ENCODE measurements at regions not wholly inside any gene's neighbourhood (a gene's known extent, or its start where the extent isn't known, plus 50 kb on each side); places are given as distances from the start of the nearest gene placed in this dataset.

DNA sequence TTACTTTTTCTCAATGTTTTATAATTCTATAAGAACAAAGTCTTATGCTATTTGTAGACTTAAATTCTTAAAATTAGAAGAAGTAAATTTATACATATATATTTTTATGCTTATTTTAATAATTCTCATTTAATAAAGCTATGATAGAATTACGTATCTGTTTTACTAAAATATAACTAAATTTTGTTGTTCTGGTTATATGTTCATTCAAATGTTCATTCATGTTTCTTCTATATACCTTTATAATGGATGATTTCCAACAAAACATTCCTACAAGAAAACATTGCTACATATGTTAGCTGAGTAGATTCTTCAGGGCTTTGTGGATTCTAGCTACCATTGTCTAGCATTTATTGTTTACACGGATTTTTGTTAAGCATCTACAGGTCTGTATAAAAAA is 634.3 kb upstream of the PCDH20 start:
- ATAC-seq, result no peak
- TF ChIP-seq, protein P1, sequence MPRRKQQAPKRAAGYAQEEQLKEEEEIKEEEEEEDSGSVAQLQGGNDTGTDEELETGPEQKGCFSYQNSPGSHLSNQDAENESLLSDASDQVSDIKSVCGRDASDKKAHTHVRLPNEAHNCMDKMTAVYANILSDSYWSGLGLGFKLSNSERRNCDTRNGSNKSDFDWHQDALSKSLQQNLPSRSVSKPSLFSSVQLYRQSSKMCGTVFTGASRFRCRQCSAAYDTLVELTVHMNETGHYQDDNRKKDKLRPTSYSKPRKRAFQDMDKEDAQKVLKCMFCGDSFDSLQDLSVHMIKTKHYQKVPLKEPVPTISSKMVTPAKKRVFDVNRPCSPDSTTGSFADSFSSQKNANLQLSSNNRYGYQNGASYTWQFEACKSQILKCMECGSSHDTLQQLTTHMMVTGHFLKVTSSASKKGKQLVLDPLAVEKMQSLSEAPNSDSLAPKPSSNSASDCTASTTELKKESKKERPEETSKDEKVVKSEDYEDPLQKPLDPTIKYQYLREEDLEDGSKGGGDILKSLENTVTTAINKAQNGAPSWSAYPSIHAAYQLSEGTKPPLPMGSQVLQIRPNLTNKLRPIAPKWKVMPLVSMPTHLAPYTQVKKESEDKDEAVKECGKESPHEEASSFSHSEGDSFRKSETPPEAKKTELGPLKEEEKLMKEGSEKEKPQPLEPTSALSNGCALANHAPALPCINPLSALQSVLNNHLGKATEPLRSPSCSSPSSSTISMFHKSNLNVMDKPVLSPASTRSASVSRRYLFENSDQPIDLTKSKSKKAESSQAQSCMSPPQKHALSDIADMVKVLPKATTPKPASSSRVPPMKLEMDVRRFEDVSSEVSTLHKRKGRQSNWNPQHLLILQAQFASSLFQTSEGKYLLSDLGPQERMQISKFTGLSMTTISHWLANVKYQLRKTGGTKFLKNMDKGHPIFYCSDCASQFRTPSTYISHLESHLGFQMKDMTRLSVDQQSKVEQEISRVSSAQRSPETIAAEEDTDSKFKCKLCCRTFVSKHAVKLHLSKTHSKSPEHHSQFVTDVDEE (CRISPR knock-in tag; IDR thresholded peaks at IDR 0.05), result no peak
- no peak for TF ChIP-seq PPARA (CRISPR knock-in tag; IDR thresholded peaks at IDR 0.05; ENCODE audit: borderline replicate concordance)
- TF ChIP-seq OSR1 (CRISPR knock-in tag; IDR thresholded peaks at IDR 0.05), result no peak
- TF ChIP-seq GLIS3 (CRISPR knock-in tag; IDR thresholded peaks at IDR 0.05), result no peak
- TF ChIP-seq ZNF565 (CRISPR knock-in tag; conservative IDR thresholded peaks at IDR 0.05; ENCODE audit: low read depth), result no peak
- TF ChIP-seq ZC3H10 (CRISPR knock-in tag; IDR thresholded peaks at IDR 0.05), result no peak
- no peak for TF ChIP-seq ZFP3 (CRISPR knock-in tag; IDR thresholded peaks at IDR 0.05)

DNA sequence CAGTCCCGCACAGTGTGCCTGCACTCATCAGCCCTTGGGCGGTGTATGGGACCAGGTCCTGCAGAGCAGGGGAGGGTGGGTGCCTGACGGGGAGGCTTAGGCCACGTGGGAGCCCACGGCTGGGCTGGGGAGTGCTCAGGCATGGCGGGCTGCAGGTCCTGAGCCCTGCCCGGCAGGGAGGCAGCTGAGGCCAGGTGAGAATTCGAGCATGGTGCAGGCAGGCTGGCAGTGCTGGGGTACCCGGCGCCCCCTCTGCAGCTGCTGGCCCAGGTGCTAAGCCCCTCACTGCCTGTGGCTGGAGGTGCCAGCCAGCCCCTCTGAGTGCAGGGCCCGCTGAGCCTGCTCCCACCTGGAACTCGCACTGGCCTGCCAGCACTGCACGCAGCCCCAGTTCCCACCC is 630.9 kb upstream of the PCDH20 start:
- TF ChIP-seq BACH2 (CRISPR knock-in tag; IDR thresholded peaks at IDR 0.05; ENCODE audit: borderline replicate concordance) (no peak), PPARA (CRISPR knock-in tag; IDR thresholded peaks at IDR 0.05; ENCODE audit: borderline replicate concordance) (no peak), ZFP3 (CRISPR knock-in tag; IDR thresholded peaks at IDR 0.05) (no peak)
- TF ChIP-seq, protein P2, sequence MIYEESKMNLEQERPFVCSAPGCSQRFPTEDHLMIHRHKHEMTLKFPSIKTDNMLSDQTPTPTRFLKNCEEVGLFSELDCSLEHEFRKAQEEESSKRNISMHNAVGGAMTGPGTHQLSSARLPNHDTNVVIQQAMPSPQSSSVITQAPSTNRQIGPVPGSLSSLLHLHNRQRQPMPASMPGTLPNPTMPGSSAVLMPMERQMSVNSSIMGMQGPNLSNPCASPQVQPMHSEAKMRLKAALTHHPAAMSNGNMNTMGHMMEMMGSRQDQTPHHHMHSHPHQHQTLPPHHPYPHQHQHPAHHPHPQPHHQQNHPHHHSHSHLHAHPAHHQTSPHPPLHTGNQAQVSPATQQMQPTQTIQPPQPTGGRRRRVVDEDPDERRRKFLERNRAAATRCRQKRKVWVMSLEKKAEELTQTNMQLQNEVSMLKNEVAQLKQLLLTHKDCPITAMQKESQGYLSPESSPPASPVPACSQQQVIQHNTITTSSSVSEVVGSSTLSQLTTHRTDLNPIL (CRISPR knock-in tag; IDR thresholded peaks at IDR 0.05; ENCODE audit: low read depth), result no peak
- TF ChIP-seq, protein P3, sequence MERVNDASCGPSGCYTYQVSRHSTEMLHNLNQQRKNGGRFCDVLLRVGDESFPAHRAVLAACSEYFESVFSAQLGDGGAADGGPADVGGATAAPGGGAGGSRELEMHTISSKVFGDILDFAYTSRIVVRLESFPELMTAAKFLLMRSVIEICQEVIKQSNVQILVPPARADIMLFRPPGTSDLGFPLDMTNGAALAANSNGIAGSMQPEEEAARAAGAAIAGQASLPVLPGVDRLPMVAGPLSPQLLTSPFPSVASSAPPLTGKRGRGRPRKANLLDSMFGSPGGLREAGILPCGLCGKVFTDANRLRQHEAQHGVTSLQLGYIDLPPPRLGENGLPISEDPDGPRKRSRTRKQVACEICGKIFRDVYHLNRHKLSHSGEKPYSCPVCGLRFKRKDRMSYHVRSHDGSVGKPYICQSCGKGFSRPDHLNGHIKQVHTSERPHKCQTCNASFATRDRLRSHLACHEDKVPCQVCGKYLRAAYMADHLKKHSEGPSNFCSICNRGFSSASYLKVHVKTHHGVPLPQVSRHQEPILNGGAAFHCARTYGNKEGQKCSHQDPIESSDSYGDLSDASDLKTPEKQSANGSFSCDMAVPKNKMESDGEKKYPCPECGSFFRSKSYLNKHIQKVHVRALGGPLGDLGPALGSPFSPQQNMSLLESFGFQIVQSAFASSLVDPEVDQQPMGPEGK (CRISPR knock-in tag; IDR thresholded peaks at IDR 0.05; ENCODE audit: borderline replicate concordance), result no peak
- no peak for ATAC-seq

DNA sequence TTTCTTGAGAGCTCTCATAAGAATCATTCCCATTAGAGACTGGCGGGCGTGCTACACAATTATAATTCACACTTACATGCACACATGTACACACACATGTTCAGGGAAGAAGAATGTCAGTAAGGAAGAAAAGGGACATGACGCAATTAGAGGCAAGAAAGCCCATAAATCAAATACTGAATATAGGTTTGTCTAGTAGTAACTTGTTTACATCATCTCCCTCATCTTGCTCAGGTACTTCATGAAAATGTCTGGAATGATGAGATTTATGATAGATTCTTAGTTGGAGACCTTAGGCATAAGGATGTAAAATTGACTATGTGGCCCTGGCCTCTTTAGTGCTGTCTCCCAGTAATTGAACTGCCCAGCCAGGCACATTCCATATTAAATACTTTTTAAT is 628.0 kb upstream of the PCDH20 start:
- TF ChIP-seq ZFP30 (CRISPR knock-in tag; IDR thresholded peaks at IDR 0.05) (no peak), ISL1 (CRISPR knock-in tag; IDR thresholded peaks at IDR 0.05) (no peak), TCF4 (CRISPR knock-in tag; IDR thresholded peaks at IDR 0.05; ENCODE audit: borderline replicate concordance) (no peak), ZC3H10 (CRISPR knock-in tag; IDR thresholded peaks at IDR 0.05) (no peak), ESRRG (CRISPR knock-in tag; IDR thresholded peaks at IDR 0.05) (no peak), CSDC2 (CRISPR knock-in tag; IDR thresholded peaks at IDR 0.05) (no peak), RARB (CRISPR knock-in tag; IDR thresholded peaks at IDR 0.05) (no peak), TOX (CRISPR knock-in tag; IDR thresholded peaks at IDR 0.05; ENCODE audit: borderline replicate concordance) (no peak), ZNF565 (CRISPR knock-in tag; conservative IDR thresholded peaks at IDR 0.05; ENCODE audit: low read depth) (no peak)
- TF ChIP-seq, protein P3 (CRISPR knock-in tag; IDR thresholded peaks at IDR 0.05; ENCODE audit: borderline replicate concordance), result no peak
- ATAC-seq, result no peak

DNA sequence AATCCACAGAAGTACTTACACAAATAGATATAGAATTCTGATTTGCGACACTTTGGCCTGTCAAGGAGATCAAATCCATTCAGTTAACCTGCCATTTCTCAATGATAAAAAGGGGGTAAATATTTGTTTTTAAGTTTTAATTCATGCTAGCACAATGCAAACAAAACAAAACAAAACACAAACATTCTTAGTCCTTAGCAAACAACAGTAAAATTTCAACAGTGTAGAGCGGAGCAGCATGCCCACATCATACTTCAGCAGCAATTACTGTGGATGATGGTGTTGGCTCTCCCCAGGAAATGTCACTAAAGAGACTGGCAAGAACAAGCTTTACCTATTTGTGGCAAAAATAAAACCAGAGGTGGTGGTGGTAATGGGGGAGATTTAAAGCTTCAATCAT is 625.2 kb upstream of the PCDH20 start:
- no peak for ATAC-seq
- TF ChIP-seq ARNTL (CRISPR knock-in tag; IDR thresholded peaks at IDR 0.05; ENCODE audit: borderline replicate concordance, low read depth), result no peak
- TF ChIP-seq BACH2 (CRISPR knock-in tag; IDR thresholded peaks at IDR 0.05; ENCODE audit: borderline replicate concordance), result no peak
- TF ChIP-seq, protein P4, sequence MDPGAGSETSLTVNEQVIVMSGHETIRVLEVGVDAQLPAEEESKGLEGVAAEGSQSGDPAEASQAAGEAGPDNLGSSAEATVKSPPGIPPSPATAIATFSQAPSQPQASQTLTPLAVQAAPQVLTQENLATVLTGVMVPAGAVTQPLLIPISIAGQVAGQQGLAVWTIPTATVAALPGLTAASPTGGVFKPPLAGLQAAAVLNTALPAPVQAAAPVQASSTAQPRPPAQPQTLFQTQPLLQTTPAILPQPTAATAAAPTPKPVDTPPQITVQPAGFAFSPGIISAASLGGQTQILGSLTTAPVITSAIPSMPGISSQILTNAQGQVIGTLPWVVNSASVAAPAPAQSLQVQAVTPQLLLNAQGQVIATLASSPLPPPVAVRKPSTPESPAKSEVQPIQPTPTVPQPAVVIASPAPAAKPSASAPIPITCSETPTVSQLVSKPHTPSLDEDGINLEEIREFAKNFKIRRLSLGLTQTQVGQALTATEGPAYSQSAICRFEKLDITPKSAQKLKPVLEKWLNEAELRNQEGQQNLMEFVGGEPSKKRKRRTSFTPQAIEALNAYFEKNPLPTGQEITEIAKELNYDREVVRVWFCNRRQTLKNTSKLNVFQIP (CRISPR knock-in tag; IDR thresholded peaks at IDR 0.05; ENCODE audit: borderline replicate concordance, low read depth), result no peak
- TF ChIP-seq TCF4 (CRISPR knock-in tag; IDR thresholded peaks at IDR 0.05; ENCODE audit: borderline replicate concordance), result no peak
